ENCODE measurements at regions not wholly inside any gene's neighbourhood (a gene's known extent, or its start where the extent isn't known, plus 50 kb on each side); places are given as distances from the start of the nearest gene placed in this dataset.

DNA sequence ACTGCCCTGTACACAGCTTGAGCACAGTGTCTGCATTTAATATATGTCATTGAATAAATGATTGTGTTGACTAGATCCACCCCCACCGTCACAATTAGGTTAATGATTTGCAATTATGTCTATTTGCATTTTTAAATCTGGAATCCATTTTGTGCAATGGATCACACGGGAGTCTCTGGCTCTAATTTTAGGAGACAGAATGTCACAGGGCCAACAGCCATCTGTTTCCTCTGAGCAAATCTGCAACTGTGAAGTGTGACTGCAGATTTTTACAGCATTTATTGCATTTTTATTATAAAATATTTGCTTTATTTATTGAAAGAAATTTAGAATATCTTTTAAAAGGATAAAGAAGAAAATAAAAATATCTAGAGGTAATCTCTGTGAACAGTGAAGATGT is 316.8 kb downstream of the HS3ST1 start:
- H3K4me1 ChIP-seq (ENCODE audit: low read depth) = no peaks in the 10 kb centered on the region
- H3K4me3 ChIP-seq = no peak overlapping the region
- DNase-seq (no peak), ATAC-seq (no peak)
- H3K36me3 ChIP-seq (ENCODE audit: low read depth) = no peaks in the 10 kb centered on the region
- TF ChIP-seq, protein P1, sequence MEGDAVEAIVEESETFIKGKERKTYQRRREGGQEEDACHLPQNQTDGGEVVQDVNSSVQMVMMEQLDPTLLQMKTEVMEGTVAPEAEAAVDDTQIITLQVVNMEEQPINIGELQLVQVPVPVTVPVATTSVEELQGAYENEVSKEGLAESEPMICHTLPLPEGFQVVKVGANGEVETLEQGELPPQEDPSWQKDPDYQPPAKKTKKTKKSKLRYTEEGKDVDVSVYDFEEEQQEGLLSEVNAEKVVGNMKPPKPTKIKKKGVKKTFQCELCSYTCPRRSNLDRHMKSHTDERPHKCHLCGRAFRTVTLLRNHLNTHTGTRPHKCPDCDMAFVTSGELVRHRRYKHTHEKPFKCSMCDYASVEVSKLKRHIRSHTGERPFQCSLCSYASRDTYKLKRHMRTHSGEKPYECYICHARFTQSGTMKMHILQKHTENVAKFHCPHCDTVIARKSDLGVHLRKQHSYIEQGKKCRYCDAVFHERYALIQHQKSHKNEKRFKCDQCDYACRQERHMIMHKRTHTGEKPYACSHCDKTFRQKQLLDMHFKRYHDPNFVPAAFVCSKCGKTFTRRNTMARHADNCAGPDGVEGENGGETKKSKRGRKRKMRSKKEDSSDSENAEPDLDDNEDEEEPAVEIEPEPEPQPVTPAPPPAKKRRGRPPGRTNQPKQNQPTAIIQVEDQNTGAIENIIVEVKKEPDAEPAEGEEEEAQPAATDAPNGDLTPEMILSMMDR (IDR thresholded peaks at IDR 0.05) = no peak
- no peaks in the 10 kb centered on the region for H3K9me3 ChIP-seq
- intact Hi-C loops (cut with DNase I, micrococcal nuclease) = no loop called here

DNA sequence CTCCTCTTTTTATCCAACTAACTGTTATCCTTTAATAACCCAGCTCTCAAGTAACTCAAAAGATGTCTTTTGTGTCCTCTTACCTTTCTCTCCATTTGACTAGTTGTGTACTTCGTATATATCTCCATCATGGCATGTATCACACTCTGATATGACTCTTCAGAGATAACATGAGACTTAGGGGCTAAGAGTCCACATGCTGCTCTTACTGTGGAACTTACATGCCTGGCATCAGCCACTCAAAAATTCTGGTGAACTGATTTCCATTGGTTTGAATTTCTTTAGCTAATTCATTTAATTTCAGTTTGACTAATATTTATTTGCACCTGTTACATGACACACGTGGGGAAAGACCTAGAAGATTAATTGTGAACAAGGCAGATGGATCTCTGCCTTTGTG is 317.3 kb downstream of the HS3ST1 start:
- Histone ChIP-seq H3K36me3 (ENCODE audit: low read depth) (no peaks in the 10 kb centered on the region), H3K9me3 (no peaks in the 10 kb centered on the region), H3K4me1 (ENCODE audit: low read depth) (no peaks in the 10 kb centered on the region), H3K4me3 (no peak overlapping the region)
- no peak for DNase-seq
- intact Hi-C loops (cut with DNase I, micrococcal nuclease) = no loop called here
- ATAC-seq = no peak
- TF ChIP-seq, protein P1 (IDR thresholded peaks at IDR 0.05) = no peak

DNA sequence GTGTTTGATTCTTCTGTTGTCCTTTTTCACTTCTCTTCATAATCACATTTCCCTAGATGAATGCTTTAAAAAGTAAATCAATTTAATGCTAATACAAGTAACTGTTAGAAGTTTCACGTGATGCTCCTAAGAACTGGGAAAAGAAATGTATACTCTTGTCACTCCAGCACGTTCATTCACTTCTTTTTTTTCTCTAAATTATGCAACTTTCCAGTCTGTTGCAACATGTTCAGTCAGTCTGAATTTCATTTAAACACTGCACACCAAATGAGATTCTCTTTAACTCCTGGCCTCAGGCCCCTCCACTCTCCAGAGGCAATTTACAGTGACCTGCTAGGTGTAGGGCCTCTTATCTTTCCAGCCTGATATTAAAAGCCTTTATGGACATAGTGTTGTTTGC is 321.9 kb downstream of the HS3ST1 start:
- Histone ChIP-seq H3K4me1 (ENCODE audit: low read depth) (no peaks in the 10 kb centered on the region), H3K9me3 (no peaks in the 10 kb centered on the region), H3K4me3 (no peak overlapping the region), H3K36me3 (ENCODE audit: low read depth) (no peaks in the 10 kb centered on the region)
- no peak for DNase-seq
- TF ChIP-seq, protein P1 (IDR thresholded peaks at IDR 0.05) = no peak
- ATAC-seq = no peak
- intact Hi-C loops (cut with DNase I, micrococcal nuclease) = no loop called here

DNA sequence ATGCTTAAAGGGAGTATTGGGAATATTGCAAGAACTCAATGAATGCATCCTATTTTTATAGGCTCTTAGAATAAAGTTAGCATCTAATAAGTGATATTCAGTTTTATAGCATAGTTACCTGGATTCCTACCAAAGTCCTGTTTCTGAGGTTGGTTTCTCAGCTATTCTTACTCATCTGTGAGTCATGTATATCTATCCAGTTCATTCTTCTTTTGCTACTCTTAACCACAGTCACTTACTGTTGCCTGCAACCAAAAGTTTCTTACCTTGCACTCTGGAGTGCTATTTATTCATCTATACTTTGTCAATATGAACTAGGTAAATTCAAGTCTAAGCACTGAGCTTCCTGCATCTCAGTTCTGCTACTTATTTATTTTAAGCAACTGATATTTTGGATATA is 322.5 kb downstream of the HS3ST1 start:
- Histone ChIP-seq H3K4me3 (no peak overlapping the region), H3K36me3 (ENCODE audit: low read depth) (no peaks in the 10 kb centered on the region), H3K9me3 (no peaks in the 10 kb centered on the region), H3K4me1 (ENCODE audit: low read depth) (no peaks in the 10 kb centered on the region)
- ATAC-seq = no peak
- intact Hi-C loops (cut with DNase I, micrococcal nuclease) = no loop called here
- TF ChIP-seq, protein P1 (IDR thresholded peaks at IDR 0.05) = no peak
- DNase-seq = no peak

DNA sequence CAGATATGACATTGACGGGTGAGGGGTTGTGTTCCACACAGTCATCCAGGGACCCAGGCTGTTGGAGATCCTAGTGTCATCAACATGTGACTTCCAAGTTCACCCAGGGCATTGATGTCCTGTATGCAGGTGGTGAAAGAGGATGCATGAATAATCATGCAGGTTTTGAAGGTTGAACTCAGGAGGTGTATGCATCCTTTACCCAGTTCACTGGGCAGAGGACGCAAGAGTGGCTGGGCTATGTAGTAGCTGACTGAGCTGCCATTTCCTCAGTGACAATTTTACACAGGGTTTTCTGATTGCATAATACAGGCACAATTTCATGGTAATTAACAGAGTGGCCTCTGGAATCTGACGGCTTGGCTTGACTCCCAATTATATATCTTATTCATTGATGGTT is 323.0 kb downstream of the HS3ST1 start:
- H3K4me3 ChIP-seq = no peak overlapping the region
- intact Hi-C loops (cut with DNase I, micrococcal nuclease) = no loop called here
- ATAC-seq (no peak), DNase-seq (no peak)
- no peaks in the 10 kb centered on the region for H3K9me3 ChIP-seq
- TF ChIP-seq, protein P1 (IDR thresholded peaks at IDR 0.05) = no peak
- no peaks in the 10 kb centered on the region for H3K36me3 ChIP-seq (ENCODE audit: low read depth)
- H3K4me1 ChIP-seq (ENCODE audit: low read depth) = no peaks in the 10 kb centered on the region

DNA sequence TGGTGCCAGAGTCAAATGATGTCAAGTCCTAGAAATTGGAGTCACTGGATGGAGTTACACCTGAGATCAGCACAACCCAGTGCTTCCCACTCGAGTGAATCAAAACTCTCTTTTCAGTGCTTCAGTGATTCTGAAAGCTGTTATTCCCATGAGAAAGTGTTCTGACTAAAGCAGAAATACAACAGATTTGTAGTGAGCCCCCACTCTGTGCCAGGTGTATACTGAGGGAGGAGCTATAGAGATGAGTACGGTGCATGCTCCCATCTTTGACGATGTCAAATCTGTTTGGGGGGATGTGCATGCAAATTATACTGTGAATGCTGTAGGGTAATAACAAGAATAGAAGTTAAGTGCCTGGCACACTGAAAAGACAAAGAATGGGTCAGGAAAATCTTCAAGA is 330.2 kb downstream of the HS3ST1 start:
- ATAC-seq = peak; percentile 46
- Histone ChIP-seq H3K9me3 (no peaks in the 10 kb centered on the region), H3K4me3 (no peak overlapping the region), H3K4me1 (ENCODE audit: low read depth) (no peaks in the 10 kb centered on the region), H3K36me3 (ENCODE audit: low read depth) (no peaks in the 10 kb centered on the region)
- no peak for DNase-seq
- intact Hi-C loops (cut with DNase I, micrococcal nuclease) = no loop called here
- TF ChIP-seq, protein P1 (IDR thresholded peaks at IDR 0.05) = no peak

Data from mucosa of descending colon (tissue), 3 donors.